BJ (cell line): ENCODE measurements at regions not wholly inside any gene's neighbourhood (a gene's known extent, or its start where the extent isn't known, plus 50 kb on each side); places are given as distances from the start of the nearest gene placed in this dataset.

ENCODE experiments used
- CTCF ChIA-PET: fragments of 350-600 bp; formaldehyde crosslinking; extraction: SDS; loops from one replicate; lab custom pipeline; 2021; ENCODE audit warnings: antibody characterized with exemption, inconsistent platforms; lab: Yijun Ruan, JAX
- POLR2A ChIA-PET: fragments of 300-600 bp; sonication (Branson Sonifier 250); formaldehyde crosslinking; extraction: SDS; loops from one replicate; lab custom pipeline; 2021; ENCODE audit warnings: antibody characterized with exemption; lab: Charles Lee
- DNase-seq: peaks from one replicate; pipeline ENCODE4 v3.0.0-alpha.2; 2011; ENCODE audit warnings: low read depth
- H3K27me3 ChIP-seq: 2 replicates; pipeline ENCODE4 v1.6.0; 2011; ENCODE audit warnings: low read length; ENCODE audit not compliant: control insufficient read depth, insufficient read depth
- H3K36me3 ChIP-seq: 2 replicates; pipeline ENCODE4 v1.5.1; 2011; ENCODE audit warnings: low read length; ENCODE audit not compliant: control insufficient read depth, insufficient read depth
- H3K4me3 ChIP-seq: 2 replicates; pipeline ENCODE4 v1.5.1; 2011; ENCODE audit warnings: low read depth, mild to moderate bottlenecking, control low read depth, low read length
- TF ChIP-seq, protein P1 (sequence below): IDR thresholded peaks from 2 replicates; pipeline ENCODE4 v1.5.1; 2011; ENCODE audit warnings: low read depth, mild to moderate bottlenecking, control low read depth, inconsistent platforms, low read length, moderate library complexity; ENCODE audit not compliant: insufficient read depth

- ChIA-PET CTCF (no interaction called here), POLR2A (no interaction called here)
- no peak for DNase-seq
- Histone ChIP-seq H3K27me3 (no peaks in the 10 kb centered on the region), H3K4me3 (no peak overlapping the region), H3K36me3 (no peaks in the 10 kb centered on the region)
- TF ChIP-seq, protein P1, sequence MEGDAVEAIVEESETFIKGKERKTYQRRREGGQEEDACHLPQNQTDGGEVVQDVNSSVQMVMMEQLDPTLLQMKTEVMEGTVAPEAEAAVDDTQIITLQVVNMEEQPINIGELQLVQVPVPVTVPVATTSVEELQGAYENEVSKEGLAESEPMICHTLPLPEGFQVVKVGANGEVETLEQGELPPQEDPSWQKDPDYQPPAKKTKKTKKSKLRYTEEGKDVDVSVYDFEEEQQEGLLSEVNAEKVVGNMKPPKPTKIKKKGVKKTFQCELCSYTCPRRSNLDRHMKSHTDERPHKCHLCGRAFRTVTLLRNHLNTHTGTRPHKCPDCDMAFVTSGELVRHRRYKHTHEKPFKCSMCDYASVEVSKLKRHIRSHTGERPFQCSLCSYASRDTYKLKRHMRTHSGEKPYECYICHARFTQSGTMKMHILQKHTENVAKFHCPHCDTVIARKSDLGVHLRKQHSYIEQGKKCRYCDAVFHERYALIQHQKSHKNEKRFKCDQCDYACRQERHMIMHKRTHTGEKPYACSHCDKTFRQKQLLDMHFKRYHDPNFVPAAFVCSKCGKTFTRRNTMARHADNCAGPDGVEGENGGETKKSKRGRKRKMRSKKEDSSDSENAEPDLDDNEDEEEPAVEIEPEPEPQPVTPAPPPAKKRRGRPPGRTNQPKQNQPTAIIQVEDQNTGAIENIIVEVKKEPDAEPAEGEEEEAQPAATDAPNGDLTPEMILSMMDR = no peak
Measured at GRCh38 chr5:167158588-167158987, 1132.9 kb upstream of the WWC1 start.

DNA sequence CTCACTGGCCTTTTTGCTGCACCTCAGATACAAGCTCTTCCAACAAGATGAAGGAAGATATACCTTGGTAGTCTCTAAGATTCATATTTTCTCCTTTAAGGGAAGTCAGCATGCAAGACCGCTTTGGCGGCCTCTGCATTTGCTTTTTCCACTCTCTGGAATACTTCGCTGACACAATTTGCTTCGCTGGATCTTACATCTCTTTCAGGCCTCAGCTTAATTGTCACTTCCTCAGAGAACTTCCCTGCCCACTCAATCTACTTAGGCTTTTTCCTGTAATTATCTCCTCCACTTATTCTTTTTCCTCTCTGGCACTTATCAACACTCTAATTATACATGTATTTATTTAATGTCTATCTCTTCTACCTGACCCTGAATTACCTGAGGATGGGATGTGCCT lies 1131.1 kb upstream of the WWC1 start:
- CTCF ChIA-PET = no interaction called here
- POLR2A ChIA-PET = no interaction called here
- DNase-seq = no peak
- TF ChIP-seq, protein P1 = no peak
- Histone ChIP-seq H3K4me3 (no peak overlapping the region), H3K27me3 (no peaks in the 10 kb centered on the region), H3K36me3 (no peaks in the 10 kb centered on the region)

- no peaks in the 10 kb centered on the region for H3K27me3 ChIP-seq
- H3K36me3 ChIP-seq = no peaks in the 10 kb centered on the region
- no peak for DNase-seq
- H3K4me3 ChIP-seq = no peak overlapping the region
- ChIA-PET POLR2A (no interaction called here), CTCF (no interaction called here)
- TF ChIP-seq, protein P1 = no peak
Measured at GRCh38 chr5:167166696-167167095, 1124.7 kb upstream of the WWC1 start.

- ChIA-PET CTCF (no interaction called here), POLR2A (no interaction called here)
- H3K27me3 ChIP-seq = no peaks in the 10 kb centered on the region
- no peaks in the 10 kb centered on the region for H3K36me3 ChIP-seq
- no peak for DNase-seq
- TF ChIP-seq, protein P1 = no peak
- no peak overlapping the region for H3K4me3 ChIP-seq
Measured at GRCh38 chr5:167167191-167167795, 1124.2 kb upstream of the WWC1 start.

DNA sequence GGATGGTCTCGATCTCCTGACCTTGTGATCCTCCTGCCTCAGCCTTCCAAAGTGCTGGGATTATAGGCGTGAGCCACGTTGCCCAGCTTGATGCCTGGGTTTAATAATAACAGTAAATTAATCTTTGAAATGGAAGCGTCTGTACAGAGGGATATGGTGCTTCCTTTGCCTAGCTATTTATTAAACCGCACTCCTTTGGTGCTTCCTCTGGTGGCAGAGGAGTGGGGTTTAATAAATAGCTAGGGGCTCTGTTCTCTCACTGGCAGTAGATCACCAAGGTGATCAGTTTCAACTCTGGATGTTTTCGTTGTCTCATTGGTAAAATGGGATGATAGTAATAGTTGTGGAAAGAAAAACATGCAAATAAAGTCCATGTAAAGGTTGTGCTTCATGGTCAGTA lies 1122.5 kb upstream of the WWC1 start:
- Histone ChIP-seq H3K27me3 (no peaks in the 10 kb centered on the region), H3K36me3 (no peaks in the 10 kb centered on the region), H3K4me3 (no peak overlapping the region)
- ChIA-PET POLR2A (no interaction called here), CTCF (no interaction called here)
- no peak for DNase-seq
- TF ChIP-seq, protein P1 = no peak
